ENCODE measurements at regions not wholly inside any gene's neighbourhood (a gene's known extent, or its start where the extent isn't known, plus 50 kb on each side); places are given as distances from the start of the nearest gene placed in this dataset.
"Not testable (repeated sequence)": the region's sequence is repeated elsewhere in the genome, so short reads cannot be mapped to it uniquely, and the experiment has no call there.

GRCh38 chr4:12707381-12708175, 776.6 kb downstream of the RAB28 start:
- DNase-seq (ENCODE audit: low read depth, low spot score) = no peak

GRCh38 chr4:12703036-12703435, 781.1 kb downstream of the RAB28 start:
- DNase-seq (ENCODE audit: low read depth, low spot score) = no peak

GRCh38 chr4:12701384-12701783, 782.8 kb downstream of the RAB28 start:
- no peak for DNase-seq (ENCODE audit: low read depth, low spot score)

GRCh38 chr4:12697970-12698369, 786.2 kb downstream of the RAB28 start:
- DNase-seq (ENCODE audit: low read depth, low spot score) = no peak

- DNase-seq (ENCODE audit: low read depth, low spot score) = no peak
These were observed 791.3 kb downstream of the RAB28 start for GRCh38 chr4:12692815-12693214.

- DNase-seq (ENCODE audit: low read depth, low spot score) = no peak
These were observed 793.0 kb downstream of the RAB28 start for GRCh38 chr4:12691168-12691567.

- no peak for DNase-seq (ENCODE audit: low read depth, low spot score)
These were observed 794.7 kb downstream of the RAB28 start for GRCh38 chr4:12689457-12689856.

GRCh38 chr4:12679217-12679616, 804.9 kb downstream of the RAB28 start:
- no peak for DNase-seq (ENCODE audit: low read depth, low spot score)

GRCh38 chr4:12674184-12674583, 810.0 kb downstream of the RAB28 start:
- no peak for DNase-seq (ENCODE audit: low read depth, low spot score)

GRCh38 chr4:12672303-12672702, 811.8 kb downstream of the RAB28 start:
- DNase-seq (ENCODE audit: low read depth, low spot score) = no peak

- DNase-seq (ENCODE audit: low read depth, low spot score) = no peak
These were observed 826.0 kb downstream of the RAB28 start for GRCh38 chr4:12658146-12658545.

- DNase-seq (ENCODE audit: low read depth, low spot score) = no peak
These were observed 832.3 kb downstream of the RAB28 start for GRCh38 chr4:12651876-12652275.

GRCh38 chr4:12645732-12646131, 838.4 kb downstream of the RAB28 start:
- no peak for DNase-seq (ENCODE audit: low read depth, low spot score)

GRCh38 chr4:12644261-12644660, 839.9 kb downstream of the RAB28 start:
- DNase-seq (ENCODE audit: low read depth, low spot score) = no peak

- DNase-seq (ENCODE audit: low read depth, low spot score) = no peak
These were observed 847.9 kb downstream of the RAB28 start for GRCh38 chr4:12636191-12636590.

GRCh38 chr4:12635629-12636028, 848.5 kb downstream of the RAB28 start:
- DNase-seq (ENCODE audit: low read depth, low spot score) = no peak

- peak; percentile 13 for DNase-seq (ENCODE audit: low read depth, low spot score)
These were observed 851.0 kb downstream of the RAB28 start for GRCh38 chr4:12633053-12633651.

- no peak for DNase-seq (ENCODE audit: low read depth, low spot score)
These were observed 868.3 kb downstream of the RAB28 start for GRCh38 chr4:12615822-12616221.

- no peak for DNase-seq (ENCODE audit: low read depth, low spot score)
These were observed 871.3 kb downstream of the RAB28 start for GRCh38 chr4:12612876-12613275.

- DNase-seq (ENCODE audit: low read depth, low spot score) = not testable (repeated sequence)
These were observed 874.8 kb downstream of the RAB28 start for GRCh38 chr4:12609212-12609875.

GRCh38 chr4:12595986-12596385, 888.2 kb downstream of the RAB28 start:
- DNase-seq (ENCODE audit: low read depth, low spot score) = no peak

- no peak for DNase-seq (ENCODE audit: low read depth, low spot score)
These were observed 888.7 kb downstream of the RAB28 start for GRCh38 chr4:12595489-12595888.

GRCh38 chr4:12588582-12588981, 895.6 kb downstream of the RAB28 start:
- no peak for DNase-seq (ENCODE audit: low read depth, low spot score)
